SJSA1 (cell line): ENCODE measurements at regions not wholly inside any gene's neighbourhood (a gene's known extent, or its start where the extent isn't known, plus 50 kb on each side); places are given as distances from the start of the nearest gene placed in this dataset.
A peak's percentile ranks its signal among the peaks of the same experiment; 100 is the strongest.
"Not testable (repeated sequence)": the region's sequence is repeated elsewhere in the genome, so short reads cannot be mapped to it uniquely, and the experiment has no call there.

Source experiments
- DNase-seq, 2 experiments: peaks; one replicate each; pipeline ENCODE4 v3.0.0-alpha.2; 2015 to 2020; ENCODE audit warnings: low spot score in 2 of 2, low read depth in 1 of 2
- H3K27ac ChIP-seq: fragments of 250-450 bp; sonication (Bioruptor Pico); 2 replicates; pipeline ENCODE4 v1.5.1; 2020; ENCODE audit warnings: mild to moderate bottlenecking, moderate library complexity
- H3K27me3 ChIP-seq: fragments of 250-450 bp; sonication (Bioruptor Pico); replicated peaks from 2 replicates; pipeline ENCODE4 v1.5.1; 2020; ENCODE audit warnings: mild to moderate bottlenecking, moderate library complexity
- H3K36me3 ChIP-seq: fragments of 250-450 bp; sonication (Bioruptor Pico); 2 replicates; pipeline ENCODE4 v1.5.1; 2020; ENCODE audit warnings: mild to moderate bottlenecking
- H3K4me1 ChIP-seq: fragments of 250-450 bp; sonication (Bioruptor Pico); replicated peaks from 2 replicates; pipeline ENCODE4 v1.6.1; 2021; ENCODE audit warnings: mild to moderate bottlenecking
- H3K4me3 ChIP-seq: fragments of 250-450 bp; sonication (Bioruptor Pico); 2 replicates; pipeline ENCODE4 v1.5.1; 2020; ENCODE audit warnings: mild to moderate bottlenecking
- H3K9me3 ChIP-seq: fragments of 250-450 bp; sonication (Bioruptor Pico); replicated peaks from 2 replicates; pipeline ENCODE4 v1.5.1; 2020; ENCODE audit warnings: mild to moderate bottlenecking

GRCh38 chr2:145799595-145800108 is 1279.7 kb upstream of the ZEB2 start:
- Histone ChIP-seq H3K36me3 (no peaks in the 10 kb centered on the region), H3K4me3 (no peak overlapping the region), H3K9me3 (no peaks in the 10 kb centered on the region), H3K27me3 (no peaks in the 10 kb centered on the region), H3K4me1 (no peaks in the 10 kb centered on the region), H3K27ac (no peak overlapping the region)
- DNase-seq = no peak

- no peak overlapping the region for H3K27ac ChIP-seq
Observed at GRCh38 chr2:145798419-145798818, 1278.5 kb upstream of the ZEB2 start.

DNA sequence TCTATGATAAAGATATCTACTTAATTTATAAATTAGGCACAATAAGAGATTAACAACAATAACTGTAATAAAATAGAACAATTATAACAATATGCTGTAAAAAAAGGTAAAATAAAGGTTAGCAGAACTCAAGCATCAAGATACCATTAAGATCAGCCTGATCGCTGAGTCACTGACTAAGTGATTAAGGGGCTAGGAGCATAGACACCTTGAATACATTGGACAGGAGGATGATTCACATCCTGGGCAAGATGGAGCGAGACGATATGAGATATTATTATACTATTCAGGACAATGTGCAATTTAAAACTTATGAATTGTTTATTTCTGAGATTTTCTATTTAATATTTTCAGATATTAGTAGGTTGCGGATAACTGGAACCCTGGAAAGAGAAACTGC is 1277.8 kb upstream of the ZEB2 start:
- no peak for DNase-seq
- H3K27me3 ChIP-seq = no peaks in the 10 kb centered on the region
- H3K4me3 ChIP-seq = no peak overlapping the region
- no peak overlapping the region for H3K27ac ChIP-seq
- H3K36me3 ChIP-seq = no peaks in the 10 kb centered on the region
- no peaks in the 10 kb centered on the region for H3K9me3 ChIP-seq
- H3K4me1 ChIP-seq = no peaks in the 10 kb centered on the region

More at GRCh38 chr2:145798419-145798818, 1278.5 kb upstream of the ZEB2 start:
- no peaks in the 10 kb centered on the region for H3K27me3 ChIP-seq
- no peak for DNase-seq
- no peaks in the 10 kb centered on the region for H3K9me3 ChIP-seq
- H3K4me1 ChIP-seq = no peaks in the 10 kb centered on the region
- no peak overlapping the region for H3K4me3 ChIP-seq
- no peaks in the 10 kb centered on the region for H3K36me3 ChIP-seq

DNA sequence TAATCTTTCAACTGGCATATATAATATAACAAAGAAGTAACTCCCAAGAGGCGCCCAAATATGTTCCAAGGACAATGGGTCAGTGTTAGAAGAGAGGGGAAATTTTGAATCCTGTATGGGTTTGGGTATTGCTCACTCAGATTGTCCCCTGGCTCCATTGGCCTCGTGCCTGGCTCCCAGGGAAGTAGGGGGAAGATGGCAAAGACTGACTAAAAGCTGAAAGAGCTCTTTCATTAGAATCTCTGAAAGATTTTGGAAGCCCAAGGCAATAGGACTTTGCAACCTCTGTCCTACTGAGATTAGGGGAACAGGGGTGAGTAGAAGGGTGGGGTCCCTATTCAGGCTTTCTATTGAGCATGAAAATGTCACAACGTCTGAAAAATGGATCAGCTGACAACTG is 1272.8 kb upstream of the ZEB2 start:
- Histone ChIP-seq H3K9me3 (no peaks in the 10 kb centered on the region), H3K4me1 (no peaks in the 10 kb centered on the region), H3K36me3 (no peaks in the 10 kb centered on the region), H3K27me3 (no peaks in the 10 kb centered on the region), H3K4me3 (no peak overlapping the region), H3K27ac (no peak overlapping the region)
- no peak for DNase-seq

DNA sequence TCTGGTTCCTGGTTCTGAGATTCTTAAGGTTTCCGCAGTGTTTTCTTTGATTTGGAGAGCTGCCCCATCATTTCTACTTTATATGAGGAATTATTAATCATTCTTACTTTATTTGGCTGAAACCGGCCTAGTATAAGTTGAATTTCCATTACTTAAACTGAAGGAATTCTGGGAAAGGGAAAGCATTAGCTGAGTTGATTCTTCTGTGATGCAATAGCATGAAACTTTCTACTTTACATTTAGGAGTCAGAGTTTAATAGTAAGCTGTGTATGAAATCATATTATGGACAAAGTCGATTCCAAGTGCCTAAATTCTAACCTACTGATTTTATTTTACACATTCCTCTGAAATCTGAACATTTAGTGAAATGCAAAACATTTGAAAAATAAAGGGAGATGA is 1269.7 kb upstream of the ZEB2 start:
- H3K27ac ChIP-seq = no peak overlapping the region
- H3K4me3 ChIP-seq = no peak overlapping the region
- DNase-seq = no peak
- H3K27me3 ChIP-seq = no peaks in the 10 kb centered on the region
- H3K4me1 ChIP-seq = no peaks in the 10 kb centered on the region
- no peaks in the 10 kb centered on the region for H3K36me3 ChIP-seq
- H3K9me3 ChIP-seq = no peaks in the 10 kb centered on the region

DNA sequence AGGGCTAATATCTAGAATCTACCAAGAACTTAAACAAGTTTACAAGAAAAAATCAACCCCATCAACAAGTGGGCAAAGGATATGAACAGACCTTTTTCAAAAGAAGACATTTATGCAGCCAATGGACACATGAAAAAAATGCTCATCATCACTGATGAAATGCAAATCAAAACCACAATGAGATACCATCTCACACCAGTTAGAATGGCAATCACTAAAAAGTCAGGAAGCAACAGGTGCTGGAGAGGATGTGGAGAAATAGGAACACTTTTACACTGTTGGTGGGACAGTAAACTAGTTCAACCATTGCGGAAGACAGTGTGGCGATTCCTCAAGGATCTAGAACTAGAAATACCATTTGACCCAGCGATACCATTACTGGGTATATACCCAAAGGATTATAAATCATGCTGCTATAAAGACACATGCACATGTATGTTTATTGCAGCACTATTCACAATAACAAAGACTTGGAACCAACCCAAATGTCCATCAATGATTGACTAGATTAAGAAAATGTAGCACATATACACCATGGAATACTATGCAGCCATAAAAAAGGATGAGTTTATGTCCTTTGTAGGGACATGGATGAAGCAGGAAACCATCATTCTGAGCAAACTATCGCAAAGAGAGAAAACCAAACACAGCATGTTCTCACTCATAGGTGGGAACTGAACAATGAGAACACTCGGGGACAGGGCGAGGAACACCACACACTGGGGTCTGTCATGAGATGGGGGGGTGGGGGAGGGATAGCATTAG is 1267.9 kb upstream of the ZEB2 start:
- not testable (repeated sequence) for H3K36me3 ChIP-seq, H3K4me1 ChIP-seq, H3K27ac ChIP-seq, DNase-seq, H3K4me3 ChIP-seq, H3K27me3 ChIP-seq, H3K9me3 ChIP-seq

GRCh38 chr2:145782607-145783006 is 1262.7 kb upstream of the ZEB2 start:
- not testable (repeated sequence) for H3K4me3 ChIP-seq, H3K9me3 ChIP-seq, H3K27me3 ChIP-seq, H3K27ac ChIP-seq, H3K36me3 ChIP-seq, H3K4me1 ChIP-seq, DNase-seq

DNA sequence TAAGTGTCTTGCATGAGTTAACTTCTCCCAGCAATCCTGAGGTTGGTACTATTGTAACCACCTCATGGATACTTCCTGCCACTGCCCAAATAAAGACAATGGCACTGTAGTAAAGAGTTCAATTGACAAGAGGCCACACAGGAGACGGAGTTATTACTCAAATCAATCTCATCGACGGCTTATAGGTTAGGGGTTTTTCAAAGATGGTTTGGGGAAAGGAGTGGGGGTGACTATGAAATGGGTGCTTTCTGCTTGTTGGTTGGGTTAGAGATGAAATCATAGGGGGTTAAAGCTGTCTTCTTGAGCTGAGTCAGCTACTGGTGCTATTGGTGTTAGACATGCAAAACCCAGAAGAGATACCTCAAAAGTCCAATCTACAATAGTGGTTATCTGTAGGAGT is 1258.0 kb upstream of the ZEB2 start:
- Histone ChIP-seq H3K9me3 (no peaks in the 10 kb centered on the region), H3K27me3 (no peaks in the 10 kb centered on the region), H3K36me3 (no peaks in the 10 kb centered on the region), H3K27ac (no peak overlapping the region), H3K4me1 (peaks cover 4% of the 10 kb centered on the region; the same call in 1 of the 2 replicates), H3K4me3 (no peak overlapping the region)
- DNase-seq = no peak

GRCh38 chr2:145777297-145777696 is 1257.4 kb upstream of the ZEB2 start:
- no peaks in the 10 kb centered on the region for H3K36me3 ChIP-seq
- H3K4me3 ChIP-seq = no peak overlapping the region
- peaks cover 4% of the 10 kb centered on the region; the same call in 1 of the 2 replicates for H3K4me1 ChIP-seq
- H3K27ac ChIP-seq = no peak overlapping the region
- H3K27me3 ChIP-seq = no peaks in the 10 kb centered on the region
- H3K9me3 ChIP-seq = no peaks in the 10 kb centered on the region
- peak in 1 of 2 experiments; percentile 25 for DNase-seq

GRCh38 chr2:145775591-145775990 is 1255.7 kb upstream of the ZEB2 start:
- no peaks in the 10 kb centered on the region for H3K9me3 ChIP-seq
- no peak overlapping the region for H3K27ac ChIP-seq
- no peaks in the 10 kb centered on the region for H3K27me3 ChIP-seq

GRCh38 chr2:145771525-145771924 is 1251.6 kb upstream of the ZEB2 start:
- H3K27me3 ChIP-seq = no peaks in the 10 kb centered on the region
- no peak for DNase-seq
- H3K9me3 ChIP-seq = no peaks in the 10 kb centered on the region
- H3K36me3 ChIP-seq = no peaks in the 10 kb centered on the region
- no peak overlapping the region for H3K27ac ChIP-seq
- no peaks in the 10 kb centered on the region for H3K4me1 ChIP-seq
- H3K4me3 ChIP-seq = no peak overlapping the region

More at GRCh38 chr2:145775591-145775990, 1255.7 kb upstream of the ZEB2 start:
- peaks cover 4% of the 10 kb centered on the region; the same call in 1 of the 2 replicates for H3K4me1 ChIP-seq
- H3K36me3 ChIP-seq = no peaks in the 10 kb centered on the region
- DNase-seq = no peak
- H3K4me3 ChIP-seq = no peak overlapping the region

DNA sequence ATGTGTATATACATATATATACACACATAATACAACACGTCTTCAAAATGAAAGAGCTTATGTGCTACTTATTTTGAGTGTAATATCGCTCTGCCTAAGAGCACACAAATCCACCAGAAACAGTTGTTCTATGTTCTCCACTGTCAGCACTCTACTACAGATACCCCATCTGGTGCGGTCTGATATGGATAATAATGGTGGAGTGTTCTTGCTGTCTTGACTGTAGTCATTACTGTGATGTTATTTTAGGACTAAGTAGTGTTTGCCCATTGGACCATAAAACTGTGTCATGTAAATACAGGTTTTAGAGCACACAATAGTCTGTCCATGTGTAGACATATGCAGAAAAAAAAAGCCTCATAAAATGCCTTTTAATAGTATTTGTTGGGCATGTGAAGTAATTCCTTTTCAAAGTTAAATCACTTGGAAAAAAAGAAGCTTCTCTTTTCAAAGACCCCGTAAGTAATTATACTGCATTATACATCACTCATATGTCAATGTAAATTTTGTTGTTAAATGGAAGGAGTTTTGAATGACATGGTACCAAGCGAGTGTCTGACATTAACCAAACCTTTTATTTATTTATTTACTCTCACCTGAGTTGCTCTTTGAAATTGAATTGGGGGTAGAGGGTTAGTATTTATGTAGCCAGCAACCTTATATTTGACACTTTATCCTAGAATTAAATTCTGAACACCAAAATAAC is 1249.2 kb upstream of the ZEB2 start:
- Histone ChIP-seq H3K4me1 (no peaks in the 10 kb centered on the region), H3K27ac (no peak overlapping the region), H3K4me3 (no peak overlapping the region), H3K36me3 (no peaks in the 10 kb centered on the region), H3K27me3 (no peaks in the 10 kb centered on the region), H3K9me3 (no peaks in the 10 kb centered on the region)
- no peak for DNase-seq

DNA sequence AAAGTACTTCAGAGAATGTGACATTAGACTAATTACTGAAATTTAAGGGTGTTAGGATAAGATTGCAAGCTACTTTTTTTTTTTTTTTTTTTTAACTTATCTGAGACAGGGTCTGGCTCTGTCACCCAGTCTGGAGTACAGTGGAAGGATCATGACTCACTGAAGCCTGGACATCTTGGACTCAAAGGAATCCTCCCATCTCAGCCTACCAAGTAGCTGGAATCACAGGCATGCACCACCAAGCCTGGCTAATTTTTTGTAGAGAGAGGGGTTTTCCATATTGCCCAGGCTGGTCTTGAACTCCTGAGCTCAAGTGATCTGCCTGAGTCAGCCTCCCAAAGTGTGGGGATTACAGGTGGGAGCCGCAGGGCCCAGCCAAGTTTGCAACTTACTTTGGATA is 1246.0 kb upstream of the ZEB2 start:
- Histone ChIP-seq H3K9me3 (no peaks in the 10 kb centered on the region), H3K27ac (no peak overlapping the region)
- DNase-seq = no peak

DNA sequence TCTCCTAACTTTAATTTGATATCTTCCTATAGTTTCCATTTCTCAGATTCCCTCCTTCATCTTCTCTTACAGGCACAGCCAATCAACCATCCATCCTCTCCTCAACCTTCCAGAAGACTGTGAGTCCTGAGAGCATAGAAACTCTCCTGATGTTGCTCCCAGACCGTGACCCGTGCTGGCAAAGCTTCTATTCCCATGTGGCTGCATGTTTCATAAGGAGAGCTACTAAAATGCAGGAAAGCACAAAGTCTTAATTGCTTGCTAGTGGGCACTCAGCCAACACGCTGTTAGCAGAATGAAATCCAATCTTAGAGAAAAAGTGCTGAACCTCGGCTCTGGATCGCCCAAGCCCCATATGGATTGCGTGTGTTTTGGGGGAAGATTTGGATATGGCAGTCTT is 1244.7 kb upstream of the ZEB2 start:
- H3K9me3 ChIP-seq = no peaks in the 10 kb centered on the region
- DNase-seq = no peak
- H3K36me3 ChIP-seq = no peaks in the 10 kb centered on the region
- H3K27ac ChIP-seq = no peak overlapping the region
- no peaks in the 10 kb centered on the region for H3K27me3 ChIP-seq
- H3K4me3 ChIP-seq = no peak overlapping the region
- H3K4me1 ChIP-seq = peaks cover 20% of the 10 kb centered on the region

More for the DNA sequence above, 1246.0 kb upstream of the ZEB2 start:
- Histone ChIP-seq H3K36me3 (no peaks in the 10 kb centered on the region), H3K27me3 (no peaks in the 10 kb centered on the region), H3K4me1 (peaks cover 9% of the 10 kb centered on the region), H3K4me3 (no peak overlapping the region)
